Heart left ventricle (tissue), 16 donors: ENCODE measurements at regions not wholly inside any gene's neighbourhood (a gene's known extent, or its start where the extent isn't known, plus 50 kb on each side); places are given as distances from the start of the nearest gene placed in this dataset.

Experiments used
- ATAC-seq, 4 donors: fragments of 200-7000 bp; cut with Tn5 transposase; one replicate each; pipeline ENCODE4 v1.9.1; 2020 to 2022; ENCODE audit warnings: moderate library complexity in 4 of 4, mild to moderate bottlenecking in 3 of 4, moderate number of reproducible peaks in 1 of 4
- DNase-seq, 5 donors: peaks; one replicate each; pipeline ENCODE4 v3.0.0-alpha.2; 2020
- H3K27ac ChIP-seq, 12 donors: fragments of 200-600 bp; sonication (generic) in 4 of 12; one replicate each; pipeline versions ENCODE4 v1.5.0 to v1.8.0; 2016 to 2022; ENCODE audit warnings: mild to moderate bottlenecking in 2 of 12
- H3K27me3 ChIP-seq, 9 donors: fragments of 200-600 bp; sonication (generic) in 2 of 9; one replicate each; pipeline versions ENCODE4 v1.5.1 to v1.8.0; 2016 to 2022; ENCODE audit warnings: mild to moderate bottlenecking in 3 of 9
- H3K36me3 ChIP-seq, 9 donors: fragments of 200-600 bp; sonication (generic) in 2 of 9; one replicate each; pipeline versions ENCODE4 v1.5.0 to v1.8.0; 2018 to 2022; ENCODE audit warnings: mild to moderate bottlenecking in 2 of 9
- H3K4me1 ChIP-seq, 12 donors: fragments of 200-600 bp; sonication (generic) in 4 of 12; one replicate each; pipeline versions ENCODE4 v1.5.0 to v1.8.0; 2016 to 2022; ENCODE audit warnings: mild to moderate bottlenecking in 3 of 12
- H3K4me3 ChIP-seq, 12 donors: fragments of 200-600 bp; sonication (generic) in 4 of 12; one replicate each; pipeline versions ENCODE4 v1.5.0 to v1.8.0; 2017 to 2022; ENCODE audit warnings: mild to moderate bottlenecking in 9 of 12, moderate library complexity in 4 of 12
- H3K9me3 ChIP-seq, 12 donors: fragments of 200-600 bp; sonication (generic) in 4 of 12; one replicate each; pipeline versions ENCODE4 v1.5.0 to v1.8.0; 2016 to 2022; ENCODE audit warnings: mild to moderate bottlenecking in 1 of 12
- CTCF ChIP-seq, 12 donors: fragments of 200-600 bp; sonication (generic) in 4 of 12; IDR thresholded peaks; one replicate each; pipeline versions ENCODE4 v1.5.0 to v1.8.0; 2018 to 2022; ENCODE audit warnings: antibody characterized with exemption in 12 of 12, mild to moderate bottlenecking in 5 of 12
- POLR2A ChIP-seq, 2 donors: fragments of 450-650 bp; IDR thresholded peaks; one replicate each; pipeline ENCODE4 v1.6.1; 2017; ENCODE audit warnings: antibody characterized with exemption in 2 of 2, mild to moderate bottlenecking in 2 of 2, moderate library complexity in 2 of 2
- WGBS, 4 donors: extraction: QIAGEN DNeasy Blood & Tissue Kit in 2 of 4; methylation state at CpG; one replicate each; pipeline versions ENCODE4 v1.1.5 to v1.1.7; 2013 to 2018; 5-methylcytosine and 5-hydroxymethylcytosine counted together
- intact Hi-C, 10 donors: fragments of 100-400 bp; cut with DNase I; formaldehyde crosslinking; loops; one replicate each; pipeline versions ENCODE4 v1.11.1 to v1.14.2; 2022
- donor health status: ischemic (EF 13 %, LVEDD 7.1; RV severe dilation, severe dysfunction).
- donor health status: healthy with polysubstance abuse.
- donor health status: DM: no; HTN: yes; CAD: no.
- donor health status: DM: no; HTN: no; CAD: no.
- donor health status: ischemic (EF 25% LVEDD 6.9; RV normal size, moderate dysfunction).
- donor health status: ischemic (EF 25% LVEDD 5.7; RV mildly dilated, moderate dysfunction).
- donor health status: healthy.
- donor health status: DM: yes; HTN: yes; CAD: no.
- donor health status: ischemic (EF 35%, LVEDD 5.7; RV mildly dilated, moderate dysfunction).
- donor health status: nonischemic (EF 11% LVEDD 7.7; RV severe dilation, severe dysfunction).
- donor health status: DM: yes; HTN: yes; CAD: no.
- donor health status: PGD.
- donor health status: ischemic (EF 29% LVEDD 5.4; RV normal size, mild dysfunction).
- donor health status: nonischemic (EF 23%, LVEDD 6.1; RV moderate dilation, normal function).

- WGBS, 4 donors, result 47 to 60% (median 53%) methylated on average over 7 of the region's 7 CpGs
- ATAC-seq (no peak), DNase-seq (no peak)
- Histone ChIP-seq H3K4me3 (no peak overlapping the region), H3K27ac (no peak overlapping the region), H3K36me3 (no peaks in the 10 kb centered on the region), H3K4me1 (no peaks in the 10 kb centered on the region), H3K27me3 (no peaks in the 10 kb centered on the region), H3K9me3 (no peaks in the 10 kb centered on the region)
- TF ChIP-seq CTCF (IDR thresholded peaks at IDR 0.05), result no peak
- intact Hi-C loops, result no loop called here
Measured at GRCh38 chr4:136056748-136057147, 1475.5 kb downstream of the PCDH18 start.

- Histone ChIP-seq H3K4me1 (no peaks in the 10 kb centered on the region), H3K9me3 (no peaks in the 10 kb centered on the region), H3K36me3 (no peaks in the 10 kb centered on the region), H3K27ac (no peak overlapping the region), H3K27me3 (no peaks in the 10 kb centered on the region), H3K4me3 (no peak overlapping the region)
- DNase-seq (no peak), ATAC-seq (no peak)
- TF ChIP-seq CTCF (IDR thresholded peaks at IDR 0.05), result no peak
- TF ChIP-seq POLR2A (IDR thresholded peaks at IDR 0.05), result no peak
- 90 to 94% (median 92%) methylated on average over 3 of the region's 3 CpGs for WGBS, 4 donors
- intact Hi-C loops, result no loop called here
Measured at GRCh38 chr4:136055360-136055759, 1476.9 kb downstream of the PCDH18 start.

GRCh38 chr4:136036744-136037143 is 1495.5 kb downstream of the PCDH18 start:
- Histone ChIP-seq H3K27ac (no peak overlapping the region), H3K27me3 (no peaks in the 10 kb centered on the region), H3K4me1 (no peaks in the 10 kb centered on the region), H3K36me3 (no peaks in the 10 kb centered on the region), H3K4me3 (no peak overlapping the region), H3K9me3 (no peaks in the 10 kb centered on the region)
- TF ChIP-seq POLR2A (IDR thresholded peaks at IDR 0.05) (no peak), CTCF (IDR thresholded peaks at IDR 0.05) (no peak)
- no peak for ATAC-seq
- intact Hi-C loops, result no loop called here
- DNase-seq, result no peak
- whole genome bisulfite sequencing, 4 donors, result 85 to 100% (median 93%) methylated on average over 1 of the region's 1 CpG

- H3K27me3 ChIP-seq, result no peaks in the 10 kb centered on the region
- peaks cover 0 to 13% (median 0%) of the 10 kb centered on the region in 12 donors for H3K9me3 ChIP-seq
- intact Hi-C loops, result no loop called here
- no peak overlapping the region for H3K4me3 ChIP-seq
- H3K27ac ChIP-seq, result no peak overlapping the region
- no peak for DNase-seq
- ATAC-seq, result no peak
- WGBS, 4 donors, result 46 to 66% (median 58%) methylated on average over 1 of the region's 1 CpG
- no peaks in the 10 kb centered on the region for H3K4me1 ChIP-seq
- no peaks in the 10 kb centered on the region for H3K36me3 ChIP-seq
- no peak for TF ChIP-seq POLR2A (IDR thresholded peaks at IDR 0.05)
- no peak for TF ChIP-seq CTCF (IDR thresholded peaks at IDR 0.05)
Measured at GRCh38 chr4:136032391-136032790, 1499.9 kb downstream of the PCDH18 start.
